Breast epithelium (tissue), 4 donors: ENCODE measurements at regions not wholly inside any gene's neighbourhood (a gene's known extent, or its start where the extent isn't known, plus 50 kb on each side); places are given as distances from the start of the nearest gene placed in this dataset.

ENCODE experiments used
- DNase-seq, 2 donors: peaks; one replicate each; pipeline ENCODE4 v3.0.0-alpha.2; 2019; ENCODE audit warnings: low spot score in 2 of 2
- H3K27ac ChIP-seq, 2 donors: fragments of 200-600 bp; sonication (generic) in 1 of 2; one replicate each; pipeline ENCODE4 v1.5.1; 2016 to 2019; ENCODE audit warnings: mild to moderate bottlenecking in 1 of 2
- H3K27me3 ChIP-seq, 2 donors: fragments of 200-600 bp; sonication (generic) in 1 of 2; one replicate each; pipeline versions ENCODE4 v1.5.1 to v1.6.0; 2017 to 2019; ENCODE audit warnings: control low read depth in 1 of 2, mild to moderate bottlenecking in 1 of 2
- H3K36me3 ChIP-seq: fragments of 200-600 bp; one replicate; pipeline ENCODE4 v1.5.1; 2019
- H3K4me1 ChIP-seq, 2 donors: fragments of 200-600 bp; sonication (generic); one replicate each; pipeline ENCODE4 v1.5.1; 2016 to 2019; ENCODE audit warnings: control low read depth in 1 of 2
- H3K4me3 ChIP-seq, 3 donors: fragments of 200-600 bp; sonication (generic); 1 replicate in 2 of 3; 2 replicates in 1 of 3; pipeline ENCODE4 v1.5.1; 2016 to 2019; ENCODE audit warnings: mild to moderate bottlenecking in 3 of 3, moderate library complexity in 2 of 3
- H3K9me3 ChIP-seq, 2 donors: fragments of 200-600 bp; sonication (generic) in 1 of 2; one replicate each; pipeline ENCODE4 v1.5.1; 2016 to 2019; ENCODE audit warnings: control low read depth in 1 of 2
- POLR2A ChIP-seq: fragments of 450-650 bp; IDR thresholded peaks from one replicate; pipeline ENCODE4 v1.6.1; 2016; ENCODE audit warnings: antibody characterized with exemption, mild to moderate bottlenecking, moderate library complexity
- POLR2AphosphoS5 ChIP-seq, 3 donors: sonication (generic); formaldehyde crosslinking; IDR thresholded peaks; one replicate each; pipeline ENCODE4 v1.6.1; 2017; ENCODE audit warnings: antibody characterized with exemption in 3 of 3
- intact Hi-C: fragments of 100-400 bp; cut with DNase I; formaldehyde crosslinking; loops from one replicate; pipeline ENCODE4 v1.15.1; 2023; ENCODE audit warnings: low total_unique reads
- TF ChIP-seq, protein P1 (sequence below), 3 donors: fragments of 450-650 bp; IDR thresholded peaks; one replicate each; pipeline ENCODE4 v1.5.1; 2016 to 2017; ENCODE audit warnings: antibody characterized with exemption in 3 of 3, mild to moderate bottlenecking in 3 of 3, moderate library complexity in 3 of 3

DNA sequence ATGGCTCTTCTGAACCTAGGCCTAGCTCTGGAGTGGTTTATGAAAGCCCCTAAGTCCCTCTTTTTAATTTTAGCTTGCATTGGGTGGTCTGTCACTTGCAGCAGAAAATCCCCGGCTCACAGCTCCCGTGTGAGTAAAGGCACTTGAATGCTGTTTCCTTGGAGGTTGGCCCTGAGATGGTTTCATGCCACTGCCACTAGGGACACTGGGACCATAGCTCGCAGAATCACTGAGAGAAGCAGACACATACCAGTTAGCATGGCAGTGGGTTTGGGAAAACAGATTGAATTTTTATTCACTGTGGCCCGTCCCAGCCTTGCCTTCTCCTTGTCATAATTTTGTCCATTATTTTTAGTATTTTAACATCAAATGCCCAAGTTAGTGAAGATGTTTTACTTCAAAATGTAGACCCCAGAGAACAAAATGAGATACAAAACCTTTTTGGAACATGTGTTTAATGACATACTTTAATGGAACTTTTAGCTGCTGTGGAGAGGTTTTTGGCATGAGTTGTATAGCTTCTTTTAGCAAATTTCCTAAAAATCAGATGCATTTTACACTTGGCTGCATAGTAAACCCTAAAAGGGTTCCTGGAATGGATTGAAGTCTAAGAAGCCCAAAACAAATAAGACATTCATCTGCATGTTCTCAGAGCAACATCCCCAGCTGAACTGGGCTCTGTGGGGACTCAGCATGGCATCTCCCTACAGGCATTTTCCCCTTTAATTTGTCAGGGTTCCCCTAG lies 259.7 kb upstream of the PITRM1 start:
- TF ChIP-seq POLR2AphosphoS5 (IDR thresholded peaks at IDR 0.05) (no peak), POLR2A (no peak)
- TF ChIP-seq, protein P1, sequence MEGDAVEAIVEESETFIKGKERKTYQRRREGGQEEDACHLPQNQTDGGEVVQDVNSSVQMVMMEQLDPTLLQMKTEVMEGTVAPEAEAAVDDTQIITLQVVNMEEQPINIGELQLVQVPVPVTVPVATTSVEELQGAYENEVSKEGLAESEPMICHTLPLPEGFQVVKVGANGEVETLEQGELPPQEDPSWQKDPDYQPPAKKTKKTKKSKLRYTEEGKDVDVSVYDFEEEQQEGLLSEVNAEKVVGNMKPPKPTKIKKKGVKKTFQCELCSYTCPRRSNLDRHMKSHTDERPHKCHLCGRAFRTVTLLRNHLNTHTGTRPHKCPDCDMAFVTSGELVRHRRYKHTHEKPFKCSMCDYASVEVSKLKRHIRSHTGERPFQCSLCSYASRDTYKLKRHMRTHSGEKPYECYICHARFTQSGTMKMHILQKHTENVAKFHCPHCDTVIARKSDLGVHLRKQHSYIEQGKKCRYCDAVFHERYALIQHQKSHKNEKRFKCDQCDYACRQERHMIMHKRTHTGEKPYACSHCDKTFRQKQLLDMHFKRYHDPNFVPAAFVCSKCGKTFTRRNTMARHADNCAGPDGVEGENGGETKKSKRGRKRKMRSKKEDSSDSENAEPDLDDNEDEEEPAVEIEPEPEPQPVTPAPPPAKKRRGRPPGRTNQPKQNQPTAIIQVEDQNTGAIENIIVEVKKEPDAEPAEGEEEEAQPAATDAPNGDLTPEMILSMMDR (IDR thresholded peaks at IDR 0.05), result no peak
- intact Hi-C loops, result no loop called here
- no peaks in the 10 kb centered on the region for H3K4me1 ChIP-seq
- DNase-seq, result no peak
- H3K4me3 ChIP-seq, result no peak overlapping the region
- H3K9me3 ChIP-seq, result no peaks in the 10 kb centered on the region
- no peak overlapping the region for H3K27ac ChIP-seq
- H3K36me3 ChIP-seq, result no peaks in the 10 kb centered on the region
- no peaks in the 10 kb centered on the region for H3K27me3 ChIP-seq

GRCh38 chr10:3430501-3430900 lies 257.9 kb upstream of the PITRM1 start:
- H3K4me3 ChIP-seq, result no peak overlapping the region
- intact Hi-C loops, result no loop called here

DNA sequence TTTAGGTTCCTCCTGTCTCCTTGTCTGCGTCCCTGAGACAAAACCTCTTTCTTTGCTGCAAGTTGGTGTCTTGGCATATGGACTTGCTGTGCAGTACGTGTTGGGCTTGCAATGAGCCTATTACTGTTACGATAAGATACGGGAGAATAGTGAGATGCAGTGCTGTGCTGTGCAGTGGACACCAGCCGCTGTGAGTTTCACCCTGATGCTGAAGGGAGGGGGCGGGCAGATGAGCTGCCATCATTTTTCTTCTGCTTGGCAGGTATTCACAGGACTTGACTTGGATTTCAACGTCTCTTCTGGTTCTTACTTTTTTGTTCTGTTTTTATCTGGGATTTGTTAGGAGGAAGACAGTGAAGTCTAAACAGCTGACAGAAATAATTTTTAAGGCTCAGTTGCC lies 257.1 kb upstream of the PITRM1 start:
- H3K27me3 ChIP-seq, result no peaks in the 10 kb centered on the region
- H3K36me3 ChIP-seq, result no peaks in the 10 kb centered on the region
- H3K4me3 ChIP-seq, result no peak overlapping the region
- TF ChIP-seq, protein P1 (IDR thresholded peaks at IDR 0.05), result no peak
- no peak for TF ChIP-seq POLR2A
- TF ChIP-seq POLR2AphosphoS5 (IDR thresholded peaks at IDR 0.05), result no peak
- H3K27ac ChIP-seq, result no peak overlapping the region
- H3K4me1 ChIP-seq, result peaks cover 0 to 5% of the 10 kb centered on the region in 2 donors
- no peaks in the 10 kb centered on the region for H3K9me3 ChIP-seq
- no peak for DNase-seq
- intact Hi-C loops, result no loop called here

More at GRCh38 chr10:3430501-3430900, 257.9 kb upstream of the PITRM1 start:
- no peak for DNase-seq
- no peaks in the 10 kb centered on the region for H3K9me3 ChIP-seq
- no peak overlapping the region for H3K27ac ChIP-seq
- H3K36me3 ChIP-seq, result no peaks in the 10 kb centered on the region
- TF ChIP-seq, protein P1 (IDR thresholded peaks at IDR 0.05), result no peak
- TF ChIP-seq POLR2AphosphoS5 (IDR thresholded peaks at IDR 0.05), result no peak
- no peak for TF ChIP-seq POLR2A
- no peaks in the 10 kb centered on the region for H3K27me3 ChIP-seq
- peaks cover 0 to 5% of the 10 kb centered on the region in 2 donors for H3K4me1 ChIP-seq

DNA sequence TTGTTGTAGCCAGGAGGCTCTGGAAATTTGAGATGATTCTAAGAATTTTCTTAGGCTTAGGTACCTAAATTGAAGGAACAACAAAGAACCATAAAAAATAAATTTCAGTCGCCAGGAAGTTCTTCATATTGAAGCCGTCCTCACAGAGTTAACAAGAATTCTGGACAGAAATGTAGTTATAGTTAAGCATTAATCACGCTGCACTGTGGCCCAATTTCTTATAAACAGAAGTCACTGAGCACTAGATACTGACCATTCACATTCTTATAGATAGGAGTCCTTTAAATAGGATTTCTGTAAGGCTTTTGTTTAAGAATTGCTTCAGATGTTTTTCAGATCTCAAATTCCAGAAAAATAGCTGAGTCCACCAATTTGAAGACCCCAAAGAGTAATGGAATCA lies 256.2 kb upstream of the PITRM1 start:
- no peak overlapping the region for H3K27ac ChIP-seq
- no peak for DNase-seq
- no peaks in the 10 kb centered on the region for H3K36me3 ChIP-seq
- H3K27me3 ChIP-seq, result no peaks in the 10 kb centered on the region
- no peak overlapping the region for H3K4me3 ChIP-seq
- intact Hi-C loops, result no loop called here
- H3K9me3 ChIP-seq, result no peaks in the 10 kb centered on the region
- H3K4me1 ChIP-seq, result peaks cover 0 to 5% of the 10 kb centered on the region in 2 donors
- TF ChIP-seq POLR2A (no peak), POLR2AphosphoS5 (IDR thresholded peaks at IDR 0.05) (no peak)
- TF ChIP-seq, protein P1 (IDR thresholded peaks at IDR 0.05), result no peak

GRCh38 chr10:3427950-3428354 lies 255.4 kb upstream of the PITRM1 start:
- no peak for DNase-seq
- Histone ChIP-seq H3K4me1 (peaks cover 0 to 5% of the 10 kb centered on the region in 2 donors), H3K36me3 (no peaks in the 10 kb centered on the region), H3K27me3 (no peaks in the 10 kb centered on the region), H3K9me3 (no peaks in the 10 kb centered on the region), H3K4me3 (no peak overlapping the region), H3K27ac (peak overlapping the region; percentile 6 to 29)
- intact Hi-C loops, result no loop called here
- TF ChIP-seq, protein P1 (IDR thresholded peaks at IDR 0.05), result no peak
- TF ChIP-seq POLR2AphosphoS5 (IDR thresholded peaks at IDR 0.05) (no peak), POLR2A (no peak)
